SU-DHL-6 (cell line): ENCODE measurements at regions not wholly inside any gene's neighbourhood (a gene's known extent, or its start where the extent isn't known, plus 50 kb on each side); places are given as distances from the start of the nearest gene placed in this dataset.

Experiments used
- H2AFZ ChIP-seq: fragments of 200-600 bp; sonication (generic); 2 replicates; pipeline ENCODE4 v1.6.1; 2014; ENCODE audit warnings: low read depth, mild to moderate bottlenecking, moderate library complexity, mixed read lengths, antibody characterized with exemption, low read length; ENCODE audit not compliant: severe bottlenecking
- H3F3A ChIP-seq: fragments of 200-600 bp; shearing (Covaris generic); 2 replicates; pipeline ENCODE4 v1.6.0; 2016; ENCODE audit warnings: antibody characterized with exemption, mild to moderate bottlenecking; ENCODE audit not compliant: insufficient read depth
- H3K27ac ChIP-seq: fragments of 200-600 bp; sonication (generic); 2 replicates; pipeline ENCODE4 v1.5.1; 2016; ENCODE audit warnings: low read depth, mild to moderate bottlenecking, low read length, moderate library complexity, mixed read lengths
- H3K27me3 ChIP-seq: fragments of 200-600 bp; sonication (generic), shearing (Covaris generic); 2 replicates; pipeline ENCODE4 v1.6.0; 2014; ENCODE audit warnings: mild to moderate bottlenecking, low read length
- H3K36me3 ChIP-seq: fragments of 200-600 bp; sonication (generic); 2 replicates; pipeline ENCODE4 v1.6.1; 2014; ENCODE audit warnings: mild to moderate bottlenecking, low read length, mixed read lengths
- H3K4me2 ChIP-seq: fragments of 300-600, 200-600 bp; shearing (Covaris generic), sonication (generic); 2 replicates; pipeline ENCODE4 v1.6.0; 2014; ENCODE audit warnings: low read length, low read depth, mild to moderate bottlenecking; ENCODE audit not compliant: poor library complexity, severe bottlenecking
- H3K4me3 ChIP-seq: fragments of 200-600 bp; sonication (generic); 2 replicates; pipeline ENCODE4 v1.5.1; 2014; ENCODE audit warnings: antibody characterized with exemption, low read length, mild to moderate bottlenecking, mixed read lengths; ENCODE audit not compliant: insufficient read depth, poor library complexity, severe bottlenecking
- H3K79me2 ChIP-seq: fragments of 200-600 bp; sonication (generic); 2 replicates; pipeline ENCODE4 v1.6.1; 2014; ENCODE audit warnings: mild to moderate bottlenecking, low read length, moderate library complexity; ENCODE audit not compliant: insufficient read depth
- H3K9ac ChIP-seq: fragments of 200-600 bp; sonication (generic); 2 replicates; pipeline ENCODE4 v1.7.0; 2014; ENCODE audit warnings: mild to moderate bottlenecking, low read length
- H3K9me2 ChIP-seq: fragments of 200-600 bp; sonication (generic); replicated peaks from 2 replicates; pipeline ENCODE4 v1.6.1; 2014; ENCODE audit warnings: low read length; ENCODE audit not compliant: insufficient read depth
- H3K9me3 ChIP-seq: fragments of 200-600 bp; sonication (generic); 2 replicates; pipeline ENCODE4 v1.6.1; 2014; ENCODE audit warnings: low read length, mixed read lengths; ENCODE audit not compliant: insufficient read depth
- H4K20me1 ChIP-seq: fragments of 200-600 bp; sonication (generic); 2 replicates; pipeline ENCODE4 v1.6.1; 2014; ENCODE audit warnings: low read depth, mild to moderate bottlenecking, antibody characterized with exemption, low read length, moderate library complexity, mixed read lengths
- EZH2phosphoT487 ChIP-seq: fragments of 200-600 bp; sonication (generic), shearing (Covaris generic); conservative IDR thresholded peaks from 2 replicates; pipeline ENCODE4 v1.6.1; 2018; ENCODE audit warnings: mild to moderate bottlenecking, antibody characterized with exemption, low read length, moderate library complexity, mixed read lengths
- TF ChIP-seq, protein P1 (sequence below): fragments of 200-600 bp; sonication (generic); IDR thresholded peaks from one replicate; pipeline ENCODE4 v1.5.1; 2017; ENCODE audit warnings: antibody characterized with exemption, mild to moderate bottlenecking, low read length, moderate library complexity; ENCODE audit not compliant: insufficient read depth, poor library complexity, severe bottlenecking

DNA sequence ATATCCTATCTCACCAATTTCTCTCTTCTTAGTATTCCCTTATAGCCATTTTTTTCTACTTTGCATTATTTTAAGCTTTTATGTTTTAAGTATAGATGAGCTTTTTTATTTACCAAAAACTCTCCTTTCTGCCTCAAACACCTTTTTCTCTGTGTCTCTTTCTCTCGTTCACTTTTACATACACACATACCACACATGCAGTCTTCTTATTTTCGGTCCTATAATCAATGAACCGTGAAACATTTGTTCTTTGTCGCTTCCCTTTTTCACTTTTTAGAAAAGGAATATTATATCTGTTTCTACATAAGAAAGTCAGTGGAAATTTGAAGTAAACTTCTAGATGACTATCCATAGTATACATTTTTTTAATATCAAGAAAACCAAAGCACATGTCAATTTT lies 183.2 kb downstream of the MRPL39 start:
- H3K4me3 ChIP-seq = peak overlapping the region; percentile 24
- H3F3A ChIP-seq = peaks cover 31% of the 10 kb centered on the region
- no peaks in the 10 kb centered on the region for H3K36me3 ChIP-seq
- peak overlapping the region; percentile 7; the same call in 1 of the 2 replicates for H3K9ac ChIP-seq
- no peaks in the 10 kb centered on the region for H4K20me1 ChIP-seq
- no peaks in the 10 kb centered on the region for H3K79me2 ChIP-seq
- TF ChIP-seq, protein P1, sequence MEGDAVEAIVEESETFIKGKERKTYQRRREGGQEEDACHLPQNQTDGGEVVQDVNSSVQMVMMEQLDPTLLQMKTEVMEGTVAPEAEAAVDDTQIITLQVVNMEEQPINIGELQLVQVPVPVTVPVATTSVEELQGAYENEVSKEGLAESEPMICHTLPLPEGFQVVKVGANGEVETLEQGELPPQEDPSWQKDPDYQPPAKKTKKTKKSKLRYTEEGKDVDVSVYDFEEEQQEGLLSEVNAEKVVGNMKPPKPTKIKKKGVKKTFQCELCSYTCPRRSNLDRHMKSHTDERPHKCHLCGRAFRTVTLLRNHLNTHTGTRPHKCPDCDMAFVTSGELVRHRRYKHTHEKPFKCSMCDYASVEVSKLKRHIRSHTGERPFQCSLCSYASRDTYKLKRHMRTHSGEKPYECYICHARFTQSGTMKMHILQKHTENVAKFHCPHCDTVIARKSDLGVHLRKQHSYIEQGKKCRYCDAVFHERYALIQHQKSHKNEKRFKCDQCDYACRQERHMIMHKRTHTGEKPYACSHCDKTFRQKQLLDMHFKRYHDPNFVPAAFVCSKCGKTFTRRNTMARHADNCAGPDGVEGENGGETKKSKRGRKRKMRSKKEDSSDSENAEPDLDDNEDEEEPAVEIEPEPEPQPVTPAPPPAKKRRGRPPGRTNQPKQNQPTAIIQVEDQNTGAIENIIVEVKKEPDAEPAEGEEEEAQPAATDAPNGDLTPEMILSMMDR = no peak
- no peak for TF ChIP-seq EZH2phosphoT487
- H2AFZ ChIP-seq = no peak overlapping the region
- no peaks in the 10 kb centered on the region for H3K9me3 ChIP-seq
- no peaks in the 10 kb centered on the region for H3K9me2 ChIP-seq
- H3K27ac ChIP-seq = peak overlapping the region; percentile 71; the same call in 1 of the 2 replicates
- no peaks in the 10 kb centered on the region for H3K27me3 ChIP-seq
- peak overlapping the region; percentile 68 for H3K4me2 ChIP-seq

DNA sequence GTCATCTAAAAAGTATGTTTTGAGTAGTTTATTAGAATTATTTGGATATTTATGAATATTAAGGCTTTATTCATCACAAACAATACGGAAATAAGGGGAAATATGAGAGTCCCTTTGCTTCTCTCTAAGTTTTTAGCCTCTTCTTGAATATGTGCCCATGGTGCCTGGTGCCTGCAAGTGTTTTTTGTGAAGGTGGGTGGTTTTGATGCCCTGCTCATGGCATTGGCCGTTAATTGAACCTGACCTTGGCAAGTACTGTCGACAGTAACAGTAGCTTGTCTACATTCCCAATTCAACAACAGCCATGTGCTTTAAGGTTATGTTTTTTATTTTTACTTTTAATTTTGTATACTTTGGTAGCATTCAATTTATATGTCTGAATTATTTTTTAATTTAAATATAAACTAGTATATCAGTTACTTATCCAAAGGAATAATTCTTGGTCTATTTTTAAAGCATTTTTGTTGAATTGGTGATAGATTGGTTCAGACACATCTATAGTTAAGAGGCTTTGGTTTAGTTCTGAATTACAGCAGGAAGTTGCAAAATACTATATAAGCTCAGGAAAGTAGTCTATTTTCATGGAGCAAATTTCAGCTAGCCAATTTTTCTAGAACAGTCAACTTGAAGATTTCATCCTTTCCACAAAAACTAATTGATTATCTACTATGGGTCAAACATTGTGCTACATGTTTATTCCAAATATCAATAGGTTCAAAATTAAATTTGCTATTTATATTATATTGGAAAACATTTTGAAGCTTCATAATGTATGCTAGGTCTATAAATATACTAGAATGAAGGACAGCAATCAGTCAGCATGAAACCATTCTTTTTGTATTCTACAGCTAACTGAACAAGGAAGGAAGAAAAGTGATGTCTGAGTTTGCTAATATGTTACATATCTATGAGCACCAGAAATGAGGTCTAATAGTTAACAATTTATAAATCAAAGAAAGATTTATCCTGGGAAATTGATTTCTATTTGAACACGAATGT lies 184.4 kb downstream of the MRPL39 start:
- TF ChIP-seq, protein P1 = no peak
- no peak for TF ChIP-seq EZH2phosphoT487

DNA sequence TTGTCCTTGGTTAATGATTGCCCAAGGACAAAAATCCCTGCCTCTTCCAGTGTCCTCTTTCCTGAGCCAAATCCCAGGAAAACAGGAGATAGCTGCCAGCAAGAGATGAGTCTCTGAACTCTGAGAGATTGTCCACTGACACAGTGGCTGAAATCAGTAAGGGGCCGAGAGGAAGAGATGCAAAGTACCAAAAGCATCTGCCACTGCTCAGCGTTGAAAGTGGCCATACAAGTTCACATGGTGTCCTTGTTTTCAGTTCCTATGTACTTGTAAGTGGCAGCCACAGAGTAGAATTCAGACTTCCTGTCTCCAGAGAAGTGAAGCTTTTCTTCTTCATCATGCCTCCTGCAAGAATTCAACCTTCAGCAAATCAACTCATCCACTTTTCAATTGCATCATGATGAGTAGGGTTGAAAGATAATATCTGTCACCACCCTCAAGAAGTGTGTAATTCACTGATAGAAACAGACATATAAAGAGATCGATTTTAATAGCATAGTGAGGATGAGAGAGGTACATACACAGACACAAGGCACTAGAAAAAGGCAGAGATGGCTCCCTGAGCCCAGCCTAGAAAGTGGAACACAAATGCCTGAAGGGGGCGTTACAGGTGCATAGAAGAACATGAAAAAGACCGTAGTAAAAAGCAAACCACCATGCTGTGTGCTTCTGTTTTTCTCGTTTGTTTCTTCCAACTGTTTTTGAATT lies 185.8 kb downstream of the MRPL39 start:
- Histone ChIP-seq H3K9ac (peak overlapping the region; percentile 32; the same call in 1 of the 2 replicates), H3K79me2 (no peaks in the 10 kb centered on the region), H3K9me3 (no peaks in the 10 kb centered on the region), H3F3A (peaks cover 27% of the 10 kb centered on the region), H3K4me2 (peak overlapping the region; percentile 68), H4K20me1 (no peaks in the 10 kb centered on the region), H3K36me3 (no peaks in the 10 kb centered on the region), H3K27me3 (no peaks in the 10 kb centered on the region), H3K9me2 (no peaks in the 10 kb centered on the region), H3K4me3 (no peak overlapping the region), H2AFZ (peak overlapping the region; percentile 91), H3K27ac (peak overlapping the region; percentile 71; the same call in 1 of the 2 replicates)
- TF ChIP-seq, protein P1 = peak; percentile 72
- TF ChIP-seq EZH2phosphoT487 = no peak

More for the DNA sequence above, 184.4 kb downstream of the MRPL39 start:
- H4K20me1 ChIP-seq = no peaks in the 10 kb centered on the region
- H3K27ac ChIP-seq = peak overlapping the region; percentile 71
- no peaks in the 10 kb centered on the region for H3K9me2 ChIP-seq
- no peaks in the 10 kb centered on the region for H3K9me3 ChIP-seq
- no peaks in the 10 kb centered on the region for H3K27me3 ChIP-seq
- H3F3A ChIP-seq = peaks cover 27% of the 10 kb centered on the region
- H3K36me3 ChIP-seq = no peaks in the 10 kb centered on the region
- no peaks in the 10 kb centered on the region for H3K79me2 ChIP-seq
- peak overlapping the region; percentile 28; the same call in 1 of the 2 replicates for H3K9ac ChIP-seq
- H3K4me2 ChIP-seq = peak overlapping the region; percentile 68
- peak overlapping the region; percentile 89 for H2AFZ ChIP-seq
- H3K4me3 ChIP-seq = peak overlapping the region; percentile 24
